HCT116 (cell line): ENCODE measurements at regions not wholly inside any gene's neighbourhood (a gene's known extent, or its start where the extent isn't known, plus 50 kb on each side); places are given as distances from the start of the nearest gene placed in this dataset.

Source experiments
- ATAC-seq: fragments of 200-7000 bp; cut with Tn5 transposase; 2 replicates; pipeline ENCODE4 v1.9.1; 2020; ENCODE audit warnings: mild to moderate bottlenecking, moderate library complexity
- BruUV-seq: library from RNA; stranded (reverse); fragments of 400-500 nt; replicated peaks from 2 replicates; lab custom pipeline; 2021; lab: Mats Ljungman, UMichigan
- CTCF ChIA-PET: fragments of 300-600 bp; sonication (Branson Sonifier 250); formaldehyde crosslinking; loops from one replicate; lab custom pipeline; 2021; ENCODE audit warnings: antibody characterized with exemption; lab: Charles Lee
- POLR2A ChIA-PET: fragments of 300-600, 350-600 bp; sonication (Branson Sonifier 250); formaldehyde crosslinking; loops from one replicate; lab custom pipeline; 2021; ENCODE audit warnings: antibody characterized with exemption; lab: Charles Lee
- RAD21 ChIA-PET, 2 experiments: fragments of 300-600 bp; sonication (Branson Sonifier 250); formaldehyde crosslinking; loops; one replicate each; lab custom pipeline; 2023; ENCODE audit warnings: low total read pairs in 2 of 2; ENCODE audit not compliant: uncharacterized antibody in 2 of 2, unreplicated experiment in 2 of 2, low non-redundant PET in 1 of 2; lab: Charles Lee
- DNase-seq: peaks from one replicate; pipeline ENCODE4 v3.0.0-alpha.2; 2010; ENCODE audit warnings: low read depth, low spot score
- H2AFZ ChIP-seq: fragments of 200-600 bp; shearing (Covaris generic), sonication (generic); 2 replicates; pipeline ENCODE4 v1.6.1; 2017; ENCODE audit warnings: low read depth, mixed run types, mixed read lengths, antibody characterized with exemption, low read length; ENCODE audit not compliant: poor library complexity, severe bottlenecking
- H3K27ac ChIP-seq: 2 replicates; pipeline ENCODE4 v1.5.1; 2012; ENCODE audit warnings: low read depth, low read length
- H3K27me3 ChIP-seq: fragments of 200-600 bp; sonication (generic); 2 replicates; pipeline ENCODE4 v1.6.1; 2016; ENCODE audit warnings: mixed run types, low read length, mixed read lengths; ENCODE audit not compliant: insufficient read depth
- H3K36me3 ChIP-seq, 2 experiments: fragments of 200-500 bp in 1 of 2; fragments of 200-600 bp in 1 of 2; sonication (Bioruptor generic) in 1 of 2; sonication (generic) in 1 of 2; 2 replicates each; pipeline versions ENCODE4 v1.5.1 to v1.6.1; 2014 to 2016; ENCODE audit warnings: low read length in 2 of 2, inconsistent platforms in 1 of 2, mixed read lengths in 1 of 2, mixed run types in 1 of 2; ENCODE audit not compliant: insufficient read depth in 2 of 2, control insufficient read depth in 1 of 2
- H3K4me1 ChIP-seq, 2 experiments: fragments of 200-600 bp in 1 of 2; sonication (generic) in 1 of 2; 2 replicates each; pipeline versions ENCODE4 v1.5.1 to v1.6.1; 2012 to 2017; ENCODE audit warnings: low read length in 2 of 2, inconsistent platforms in 1 of 2, mild to moderate bottlenecking in 1 of 2, mixed read lengths in 1 of 2, mixed run types in 1 of 2, moderate library complexity in 1 of 2; ENCODE audit not compliant: insufficient read depth in 2 of 2, control insufficient read depth in 1 of 2
- H3K4me2 ChIP-seq: fragments of 200-600 bp; sonication (generic); 2 replicates; pipeline ENCODE4 v1.6.1; 2017; ENCODE audit warnings: mixed run types, low read length, mixed read lengths
- H3K4me3 ChIP-seq, 2 experiments: fragments of 200-600 bp in 1 of 2; sonication (generic) in 1 of 2; replicated peaks in 1 of 2; 2 replicates each; pipeline ENCODE4 v1.5.1; 2011 to 2016; ENCODE audit warnings: low read length in 2 of 2, control low read depth in 1 of 2, low read depth in 1 of 2, mild to moderate bottlenecking in 1 of 2, mixed read lengths in 1 of 2, mixed run types in 1 of 2
- H3K79me2 ChIP-seq: fragments of 200-600 bp; sonication (generic); 2 replicates; pipeline ENCODE4 v1.6.1; 2017; ENCODE audit warnings: mild to moderate bottlenecking, mixed run types, low read length, moderate library complexity, mixed read lengths; ENCODE audit not compliant: insufficient read depth
- H3K9ac ChIP-seq: fragments of 200-600 bp; sonication (generic); 2 replicates; pipeline ENCODE4 v1.6.1; 2016; ENCODE audit warnings: low read length, mixed read lengths
- H3K9me2 ChIP-seq: fragments of 200-600 bp; sonication (generic), shearing (Covaris generic); 2 replicates; pipeline ENCODE4 v1.6.1; 2017; ENCODE audit warnings: mixed run types, mild to moderate bottlenecking, moderate library complexity; ENCODE audit not compliant: insufficient read depth
- H3K9me3 ChIP-seq, 2 experiments: fragments of 200-500 bp in 1 of 2; fragments of 200-600 bp in 1 of 2; sonication (Bioruptor generic) in 1 of 2; sonication (generic) in 1 of 2; 2 replicates each; pipeline ENCODE4 v1.6.1; 2014 to 2017; ENCODE audit warnings: low read length in 2 of 2, mixed read lengths in 2 of 2, inconsistent platforms in 1 of 2, low read depth in 1 of 2, mild to moderate bottlenecking in 1 of 2, mixed run types in 1 of 2, moderate library complexity in 1 of 2; ENCODE audit not compliant: control insufficient read depth in 1 of 2, insufficient read depth in 1 of 2
- H4K20me1 ChIP-seq: fragments of 200-600 bp; sonication (generic), shearing (Covaris generic); 2 replicates; pipeline ENCODE4 v1.6.1; 2017; ENCODE audit warnings: mixed run types, mild to moderate bottlenecking, moderate library complexity; ENCODE audit not compliant: insufficient read depth
- CBX3 ChIP-seq: IDR thresholded peaks from 2 replicates; pipeline ENCODE4 v1.6.1; 2012; ENCODE audit warnings: low read depth
- CEBPB ChIP-seq: IDR thresholded peaks from 2 replicates; pipeline ENCODE4 v1.6.1; 2012; ENCODE audit warnings: low read depth
- CTCF ChIP-seq, 3 experiments: fragments of 200-600 bp in 1 of 3; sonication (generic) in 1 of 3; IDR thresholded peaks in 2 of 3; conservative IDR thresholded peaks in 1 of 3; 2 replicates each; pipeline ENCODE4 v1.5.1; 2012 to 2017; ENCODE audit warnings: low read depth in 2 of 3, low read length in 2 of 3, antibody characterized with exemption in 1 of 3, borderline replicate concordance in 1 of 3, control low read depth in 1 of 3, mild to moderate bottlenecking in 1 of 3, mixed read lengths in 1 of 3, mixed run types in 1 of 3, moderate library complexity in 1 of 3; ENCODE audit not compliant: insufficient read depth in 1 of 3
- ELF1 ChIP-seq: IDR thresholded peaks from 2 replicates; pipeline ENCODE4 v1.6.1; 2012; ENCODE audit warnings: low read depth, borderline replicate concordance
- EZH2phosphoT487 ChIP-seq: fragments of 200-600 bp; IDR thresholded peaks from 2 replicates; pipeline ENCODE4 v1.6.1; 2018; ENCODE audit warnings: antibody characterized with exemption, borderline replicate concordance
- FOSL1 ChIP-seq: IDR thresholded peaks from 2 replicates; pipeline ENCODE4 v1.6.1; 2012; ENCODE audit warnings: low read depth
- JUND ChIP-seq: IDR thresholded peaks from 2 replicates; pipeline ENCODE4 v1.6.1; 2012
- MAX ChIP-seq: IDR thresholded peaks from 2 replicates; pipeline ENCODE4 v1.6.1; 2012
- RAD21 ChIP-seq: IDR thresholded peaks from 2 replicates; pipeline ENCODE4 v1.6.1; 2012; ENCODE audit warnings: low read depth, mild to moderate bottlenecking
- SIN3A ChIP-seq: IDR thresholded peaks from 2 replicates; pipeline ENCODE4 v1.6.1; 2012; ENCODE audit warnings: low read depth
- SP1 ChIP-seq: IDR thresholded peaks from 2 replicates; pipeline ENCODE4 v1.6.1; 2012; ENCODE audit warnings: low read depth
- SRF ChIP-seq: IDR thresholded peaks from 2 replicates; pipeline ENCODE4 v1.6.1; 2012; ENCODE audit warnings: low read depth
- TCF7L2 ChIP-seq: IDR thresholded peaks from 2 replicates; pipeline ENCODE4 v1.7.0; 2011; ENCODE audit warnings: borderline replicate concordance, inconsistent platforms; ENCODE audit not compliant: insufficient read depth, insufficient read length; ENCODE audit errors: extremely low read depth
- YY1 ChIP-seq: IDR thresholded peaks from 2 replicates; pipeline ENCODE4 v1.6.1; 2011; ENCODE audit warnings: low read length, low read depth, moderate library complexity, mild to moderate bottlenecking; ENCODE audit not compliant: insufficient replicate concordance; ENCODE audit errors: extremely low read depth
- ZFX ChIP-seq: fragments of 450-650 bp; IDR thresholded peaks from 2 replicates; pipeline ENCODE4 v1.6.1; 2017
- intact Hi-C: fragments of 100-400 bp; cut with micrococcal nuclease; formaldehyde crosslinking; loops from 2 replicates; pipeline ENCODE4 v1.10.0; 2022
- TF ChIP-seq, protein P1 (sequence below): IDR thresholded peaks from 2 replicates; pipeline ENCODE4 v1.6.1; 2011; ENCODE audit warnings: mild to moderate bottlenecking, low read length, moderate library complexity; ENCODE audit not compliant: insufficient replicate concordance; ENCODE audit errors: extremely low read depth

DNA sequence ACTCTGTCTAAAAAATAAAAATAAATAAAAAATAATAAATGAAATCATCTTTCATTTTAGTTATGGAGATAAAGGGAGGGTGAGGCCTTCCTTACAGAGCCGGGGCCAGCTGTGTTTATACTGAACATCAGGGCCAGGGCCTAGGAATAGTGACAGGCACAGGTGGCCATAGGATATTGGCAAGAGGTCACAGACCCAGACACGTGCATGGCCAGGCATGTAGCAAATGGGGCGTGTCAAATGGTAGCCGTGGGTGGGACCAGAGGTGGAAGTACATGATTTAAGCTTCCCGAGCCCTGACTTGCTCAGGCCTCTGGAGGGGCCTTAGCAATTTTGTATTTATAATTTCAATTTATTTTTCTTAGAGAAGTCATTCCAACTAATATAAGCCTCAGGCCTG is 353.0 kb downstream of the ANKRD30A start:
- ChIA-PET POLR2A (no interaction called here), RAD21 (no interaction called here), CTCF (no interaction called here)
- no peaks in the 10 kb centered on the region for H3K27me3 ChIP-seq
- H3K9me2 ChIP-seq = no peaks in the 10 kb centered on the region
- H3K9me3 ChIP-seq = peaks cover 0 to 5% of the 10 kb centered on the region in 2 experiments; a peak in 2 of 4 replicates
- no peaks in the 10 kb centered on the region for H4K20me1 ChIP-seq
- no peak overlapping the region for H3K9ac ChIP-seq
- DNase-seq (no peak), ATAC-seq (no peak)
- H3K79me2 ChIP-seq = no peaks in the 10 kb centered on the region
- no peak overlapping the region for H3K4me2 ChIP-seq
- no peak overlapping the region for H3K4me3 ChIP-seq
- BruUV-seq = no TSS peak
- TF ChIP-seq RAD21 (no peak), CEBPB (no peak), TCF7L2 (no peak), ZFX (no peak), FOSL1 (no peak), SP1 (no peak), JUND (no peak), SRF (no peak), MAX (no peak), EZH2phosphoT487 (no peak), SIN3A (no peak), YY1 (no peak), CTCF (IDR thresholded peaks at IDR 0.05 in 2 of 3, conservative IDR thresholded peaks at IDR 0.05 in 1 of 3; ENCODE audit: borderline replicate concordance in 1 of 3, insufficient read depth in 1 of 3, low read depth in 2 of 3, low read length in 2 of 3) (no peak), ELF1 (no peak), CBX3 (no peak)
- TF ChIP-seq, protein P1, sequence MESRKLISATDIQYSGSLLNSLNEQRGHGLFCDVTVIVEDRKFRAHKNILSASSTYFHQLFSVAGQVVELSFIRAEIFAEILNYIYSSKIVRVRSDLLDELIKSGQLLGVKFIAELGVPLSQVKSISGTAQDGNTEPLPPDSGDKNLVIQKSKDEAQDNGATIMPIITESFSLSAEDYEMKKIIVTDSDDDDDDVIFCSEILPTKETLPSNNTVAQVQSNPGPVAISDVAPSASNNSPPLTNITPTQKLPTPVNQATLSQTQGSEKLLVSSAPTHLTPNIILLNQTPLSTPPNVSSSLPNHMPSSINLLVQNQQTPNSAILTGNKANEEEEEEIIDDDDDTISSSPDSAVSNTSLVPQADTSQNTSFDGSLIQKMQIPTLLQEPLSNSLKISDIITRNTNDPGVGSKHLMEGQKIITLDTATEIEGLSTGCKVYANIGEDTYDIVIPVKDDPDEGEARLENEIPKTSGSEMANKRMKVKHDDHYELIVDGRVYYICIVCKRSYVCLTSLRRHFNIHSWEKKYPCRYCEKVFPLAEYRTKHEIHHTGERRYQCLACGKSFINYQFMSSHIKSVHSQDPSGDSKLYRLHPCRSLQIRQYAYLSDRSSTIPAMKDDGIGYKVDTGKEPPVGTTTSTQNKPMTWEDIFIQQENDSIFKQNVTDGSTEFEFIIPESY = no peak
- intact Hi-C loops = no loop called here
- no peak overlapping the region for H2AFZ ChIP-seq
- no peak overlapping the region for H3K27ac ChIP-seq
- no peaks in the 10 kb centered on the region for H3K36me3 ChIP-seq
- H3K4me1 ChIP-seq = no peaks in the 10 kb centered on the region
